Natural killer cell treated with Interleukin-12 subunit alpha and Interleukin-12 subunit beta and Interleukin-15 and Interleukin-18, amount 100 ng/mL, for 72 hours (primary cell): ENCODE measurements at regions not wholly inside any gene's neighbourhood (a gene's known extent, or its start where the extent isn't known, plus 50 kb on each side); places are given as distances from the start of the nearest gene placed in this dataset.

Source experiments
- ATAC-seq, 2 donors: fragments of 150-1000 bp; cut with Tn5 transposase in 1 of 2; sonication (Bioruptor Pico), chemical (Tn5 transposase) in 1 of 2; 2 replicates each; pipeline ENCODE4 v1.10.0; 2021
- DNase-seq: peaks from one replicate; pipeline ENCODE4 v3.0.0; 2022; ENCODE audit warnings: low spot score
- H3K27ac Mint-ChIP-seq, 2 donors: 1 replicate in 1 of 2; 2 replicates in 1 of 2; pipeline ENCODE4 v1.8.0; 2022; ENCODE audit warnings: mixed read lengths in 2 of 2, mild to moderate bottlenecking in 1 of 2, moderate library complexity in 1 of 2
- H3K27me3 Mint-ChIP-seq, 2 donors: 1 replicate in 1 of 2; 2 replicates in 1 of 2; pipeline ENCODE4 v1.8.0; 2022; ENCODE audit warnings: mixed read lengths in 2 of 2
- H3K36me3 Mint-ChIP-seq: one replicate; pipeline ENCODE4 v1.8.0; 2022; ENCODE audit warnings: mixed read lengths
- H3K4me1 Mint-ChIP-seq, 2 donors: 1 replicate in 1 of 2; 2 replicates in 1 of 2; pipeline ENCODE4 v1.8.0; 2022; ENCODE audit warnings: low read depth in 2 of 2, mixed read lengths in 2 of 2, mild to moderate bottlenecking in 1 of 2
- H3K4me3 Mint-ChIP-seq: one replicate; pipeline ENCODE4 v1.8.0; 2022; ENCODE audit warnings: mixed read lengths
- H3K9me3 Mint-ChIP-seq: 2 replicates; pipeline ENCODE4 v1.8.0; 2022; ENCODE audit warnings: mixed read lengths

DNA sequence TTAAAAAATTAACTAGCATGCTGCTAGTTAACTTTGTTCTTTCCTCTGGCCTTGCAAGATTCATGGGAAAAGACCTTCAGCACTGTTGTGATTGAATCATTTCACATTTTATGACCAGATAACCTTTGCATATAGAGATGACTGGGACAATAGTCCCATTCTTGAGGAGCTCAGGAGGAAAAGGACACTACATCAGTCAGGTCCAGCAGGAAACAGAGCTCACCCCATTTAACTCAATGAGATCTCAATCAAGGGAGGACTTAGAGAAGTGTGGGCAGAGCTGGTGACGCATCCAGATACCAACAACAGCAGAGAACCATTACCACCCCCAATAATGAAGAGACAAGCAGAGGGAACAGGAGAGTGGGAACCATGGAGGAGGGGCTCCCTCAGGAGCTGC is 109.4 kb upstream of the GUCA2B start:
- Mint-ChIP-seq H3K4me1 (peaks cover 0 to 4% of the 10 kb centered on the region in 2 donors), H3K27ac (no peak overlapping the region), H3K27me3 (peaks cover 1% of the 10 kb centered on the region in 2 donors), H3K36me3 (no peaks in the 10 kb centered on the region), H3K4me3 (no peak overlapping the region), H3K9me3 (no peaks in the 10 kb centered on the region)
- DNase-seq (no peak), ATAC-seq (no peak)

DNA sequence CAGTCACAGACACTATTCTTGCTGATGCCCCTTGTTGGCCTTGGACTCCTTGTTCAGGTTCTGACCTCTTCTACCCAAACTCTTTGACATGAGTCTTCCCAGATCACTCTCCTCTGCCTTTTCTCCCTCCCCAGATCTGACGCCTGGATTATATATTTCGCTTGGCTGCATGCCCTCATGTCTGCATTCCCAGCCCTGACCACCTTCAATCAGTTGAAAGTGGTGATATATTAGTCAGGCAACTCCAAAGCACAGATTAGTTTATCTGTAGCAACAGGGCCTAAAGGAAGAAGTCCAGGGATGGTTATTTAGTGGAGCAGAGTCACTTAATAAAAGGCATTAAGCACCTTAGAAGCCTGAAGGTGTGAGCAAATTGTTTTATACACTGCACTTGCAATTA is 110.0 kb upstream of the GUCA2B start:
- Mint-ChIP-seq H3K4me1 (peaks cover 0 to 4% of the 10 kb centered on the region in 2 donors), H3K36me3 (no peaks in the 10 kb centered on the region), H3K4me3 (no peak overlapping the region), H3K27ac (no peak overlapping the region), H3K27me3 (no peaks in the 10 kb centered on the region), H3K9me3 (no peaks in the 10 kb centered on the region)
- no peak for DNase-seq
- ATAC-seq: no peak

DNA sequence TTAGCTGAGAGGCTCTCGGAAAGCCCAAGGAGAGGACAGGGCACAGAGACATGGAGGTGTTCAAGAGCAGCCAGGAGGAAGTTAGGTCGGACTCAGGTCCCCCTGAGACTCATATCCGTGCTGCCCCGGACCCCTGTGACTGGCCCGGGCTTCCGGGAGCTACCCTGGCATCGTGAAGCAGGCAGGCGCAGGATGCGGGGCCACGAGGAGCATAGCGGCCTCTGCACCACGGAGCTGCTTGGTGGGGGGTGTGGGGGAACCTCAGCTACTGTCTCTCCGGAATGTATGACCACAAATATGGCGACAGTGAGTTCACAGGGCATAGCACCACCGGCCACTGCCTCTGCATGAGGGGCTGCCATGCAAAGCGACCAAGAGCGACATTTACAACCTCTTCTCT is 112.2 kb upstream of the GUCA2B start:
- Mint-ChIP-seq H3K36me3 (no peaks in the 10 kb centered on the region), H3K27me3 (no peaks in the 10 kb centered on the region), H3K9me3 (no peaks in the 10 kb centered on the region), H3K4me3 (no peak overlapping the region), H3K4me1 (peaks cover 0 to 3% of the 10 kb centered on the region in 2 donors), H3K27ac (no peak overlapping the region)
- DNase-seq (no peak), ATAC-seq (no peak)

DNA sequence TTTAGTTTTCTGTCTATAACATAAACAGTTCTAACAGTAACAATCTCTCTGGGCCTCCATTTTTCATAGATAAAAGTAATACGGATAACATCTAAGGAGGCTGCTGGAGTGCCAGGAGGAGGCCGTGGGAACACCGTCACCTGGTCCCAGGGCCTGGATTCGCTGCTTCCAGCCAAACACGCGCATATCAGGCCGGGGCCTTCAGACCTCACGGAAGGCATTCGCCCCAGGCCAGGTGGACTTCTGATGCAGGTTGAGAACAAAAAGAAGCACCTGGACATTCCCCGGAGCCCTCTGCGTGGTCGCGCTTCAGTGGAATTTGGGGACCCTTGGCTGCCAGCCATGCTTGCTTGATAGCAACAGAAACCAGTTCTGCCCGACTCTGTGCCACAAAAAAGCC is 113.1 kb upstream of the GUCA2B start:
- H3K36me3 Mint-ChIP-seq: no peaks in the 10 kb centered on the region
- DNase-seq (no peak), ATAC-seq (no peak)
- no peak overlapping the region for H3K27ac Mint-ChIP-seq
- H3K4me1 Mint-ChIP-seq: peaks cover 0 to 3% of the 10 kb centered on the region in 2 donors
- no peak overlapping the region for H3K4me3 Mint-ChIP-seq
- no peaks in the 10 kb centered on the region for H3K9me3 Mint-ChIP-seq
- no peaks in the 10 kb centered on the region for H3K27me3 Mint-ChIP-seq

DNA sequence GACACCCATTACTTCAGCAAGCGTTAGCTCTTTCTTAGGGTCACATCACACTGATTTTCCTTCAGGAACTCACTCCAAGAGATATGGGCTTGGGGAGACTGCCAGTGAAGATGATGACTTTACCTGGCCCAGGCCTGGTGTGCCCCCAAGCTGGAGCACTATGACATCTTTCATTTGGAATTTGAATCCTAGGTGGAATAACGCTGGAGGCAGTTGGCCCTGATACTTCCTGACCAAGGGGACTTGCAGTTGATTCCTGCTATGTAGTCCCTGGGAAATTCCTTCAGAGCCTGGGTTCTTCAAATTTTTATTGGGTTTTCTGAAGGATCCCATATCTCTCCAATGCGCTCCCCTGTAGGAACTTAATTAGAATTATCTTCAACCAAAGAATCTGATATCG is 114.9 kb upstream of the GUCA2B start:
- no peak for ATAC-seq
- H3K4me1 Mint-ChIP-seq: peaks cover 18% of the 10 kb centered on the region in 2 donors

DNA sequence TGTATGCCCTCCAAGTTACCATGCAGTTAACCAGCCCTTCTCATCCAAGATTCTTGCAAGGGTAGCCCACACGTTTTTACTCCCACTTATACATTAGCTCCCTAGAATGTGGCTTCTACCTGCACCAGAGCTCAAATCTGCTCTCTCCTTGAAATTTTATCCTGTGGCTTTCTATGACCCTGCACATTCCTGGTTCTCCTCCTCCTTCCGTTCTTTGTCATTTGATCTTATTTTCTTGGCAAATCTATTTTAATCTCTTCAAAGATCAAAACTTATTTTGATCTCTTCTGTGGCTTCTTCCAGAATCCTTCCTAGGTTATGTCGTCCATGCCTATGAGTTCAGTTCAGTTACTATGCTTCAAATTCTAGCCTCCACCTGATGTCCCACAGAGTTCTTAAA is 115.6 kb upstream of the GUCA2B start:
- Mint-ChIP-seq H3K4me3 (no peak overlapping the region), H3K4me1 (peaks cover 25% of the 10 kb centered on the region in 2 donors), H3K27ac (no peak overlapping the region), H3K9me3 (no peaks in the 10 kb centered on the region), H3K36me3 (peaks cover 6% of the 10 kb centered on the region), H3K27me3 (no peaks in the 10 kb centered on the region)
- DNase-seq: no peak
- ATAC-seq: no peak

More for the DNA sequence above, 114.9 kb upstream of the GUCA2B start:
- no peaks in the 10 kb centered on the region for H3K9me3 Mint-ChIP-seq
- H3K27ac Mint-ChIP-seq: no peak overlapping the region
- peaks cover 6% of the 10 kb centered on the region for H3K36me3 Mint-ChIP-seq
- DNase-seq: no peak
- no peaks in the 10 kb centered on the region for H3K27me3 Mint-ChIP-seq
- H3K4me3 Mint-ChIP-seq: no peak overlapping the region

DNA sequence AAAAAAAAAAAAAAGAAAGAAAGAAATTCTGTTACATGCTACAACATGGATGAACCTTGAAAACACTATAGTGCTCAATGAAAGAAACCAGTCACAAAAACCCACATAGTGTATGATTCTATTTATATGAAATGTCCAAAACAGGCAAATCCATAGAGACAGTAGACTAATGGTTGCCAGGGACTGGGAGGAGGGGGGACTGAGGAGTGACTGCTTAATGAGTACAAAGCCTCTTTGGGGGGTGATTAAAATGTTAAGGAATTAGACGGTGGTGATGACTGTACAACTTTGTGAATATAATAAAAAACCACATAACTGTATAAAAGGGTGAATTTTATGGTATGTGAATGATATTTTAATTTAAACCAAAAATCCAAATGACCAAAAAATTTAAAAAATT is 116.0 kb upstream of the GUCA2B start:
- Mint-ChIP-seq H3K36me3 (peaks cover 6% of the 10 kb centered on the region), H3K4me1 (peaks cover 27 to 29% of the 10 kb centered on the region in 2 donors), H3K4me3 (no peak overlapping the region), H3K27ac (no peak overlapping the region), H3K27me3 (no peaks in the 10 kb centered on the region), H3K9me3 (no peaks in the 10 kb centered on the region)
- ATAC-seq: no peak
- DNase-seq: no peak

DNA sequence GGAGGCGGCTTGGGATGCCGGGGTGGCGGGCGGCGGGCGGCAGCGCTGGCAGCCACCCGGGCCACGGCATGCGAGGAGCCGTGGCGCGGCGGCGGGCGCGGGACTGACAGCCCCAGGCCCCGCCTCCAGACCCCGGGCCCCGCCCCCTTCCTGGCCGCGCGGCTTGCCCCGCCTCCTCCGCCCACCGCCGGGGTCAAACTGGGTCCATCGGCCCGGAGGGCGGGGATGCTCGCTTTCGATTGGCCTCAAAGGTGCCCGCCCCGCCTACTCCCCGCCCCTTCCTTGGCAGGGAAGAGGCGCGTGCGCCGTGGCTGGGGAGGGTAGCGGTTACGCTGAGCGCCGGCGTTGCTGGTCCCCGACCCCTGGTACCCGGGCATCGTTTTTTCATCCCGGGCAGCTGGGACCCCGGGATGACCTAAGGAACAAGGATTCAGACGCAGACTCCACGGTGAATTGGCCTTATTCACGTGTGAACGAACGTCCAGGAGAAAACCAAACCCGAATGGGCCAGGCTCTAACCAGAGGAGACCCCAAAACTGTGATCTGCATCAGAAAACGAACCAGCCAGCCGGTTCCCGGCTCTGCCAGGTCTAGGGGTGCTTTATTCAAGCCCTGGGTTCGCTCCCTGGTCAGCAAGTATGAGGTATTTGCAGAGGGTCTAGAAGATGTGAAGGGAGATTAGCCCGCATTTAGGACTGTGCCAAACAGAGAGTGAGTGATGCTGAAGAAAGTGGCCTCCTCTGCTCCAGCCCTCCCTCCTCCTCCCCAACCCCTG is 117.2 kb upstream of the GUCA2B start:
- DNase-seq: peak; percentile 97
- peak; percentile 96 to 98 for ATAC-seq
- Mint-ChIP-seq H3K27me3 (no peaks in the 10 kb centered on the region), H3K4me1 (peaks cover 37 to 38% of the 10 kb centered on the region in 2 donors), H3K27ac (peak overlapping the region; percentile 15 to 16), H3K36me3 (peaks cover 6% of the 10 kb centered on the region), H3K9me3 (no peaks in the 10 kb centered on the region), H3K4me3 (peak overlapping the region; percentile 68)

DNA sequence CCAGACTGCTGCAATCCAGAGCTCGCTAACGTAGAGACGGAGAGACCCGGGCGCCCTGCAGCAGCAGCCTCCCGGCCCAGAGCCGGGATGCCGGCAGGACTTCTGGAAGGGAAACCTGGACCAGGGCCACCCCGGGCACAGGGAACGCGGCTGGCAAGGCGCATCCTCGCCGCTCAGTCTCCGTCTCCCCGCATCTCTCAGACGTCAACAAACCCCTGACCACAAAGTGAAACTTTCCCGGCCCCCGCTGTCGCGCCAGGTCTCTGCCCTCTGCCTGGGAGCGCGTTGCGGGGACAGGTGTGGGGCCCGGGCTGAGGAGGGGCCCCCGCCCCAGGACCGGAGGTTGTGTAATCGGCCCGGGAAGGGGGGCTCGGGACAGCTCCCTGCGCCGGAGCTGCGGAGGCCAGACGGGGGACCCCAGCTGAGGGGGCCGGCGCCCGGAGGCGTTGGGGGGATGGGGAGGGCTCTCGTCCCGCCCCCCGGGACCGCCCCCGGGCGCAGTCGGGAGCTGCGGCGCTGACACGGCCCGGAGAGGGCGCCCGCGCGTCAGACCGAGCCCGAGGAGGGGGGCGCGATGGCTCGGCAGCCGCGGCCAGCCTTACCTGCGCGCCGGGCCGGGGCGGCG is 116.6 kb upstream of the HIVEP3 start:
- H3K27ac Mint-ChIP-seq: peak overlapping the region; percentile 63 to 74
- H3K27me3 Mint-ChIP-seq: no peaks in the 10 kb centered on the region
- H3K9me3 Mint-ChIP-seq: no peaks in the 10 kb centered on the region
- peak; percentile 74 for DNase-seq
- peak; percentile 86 to 88 for ATAC-seq
- H3K4me3 Mint-ChIP-seq: peak overlapping the region; percentile 96
- peaks cover 6% of the 10 kb centered on the region for H3K36me3 Mint-ChIP-seq
- peaks cover 39 to 42% of the 10 kb centered on the region in 2 donors for H3K4me1 Mint-ChIP-seq

DNA sequence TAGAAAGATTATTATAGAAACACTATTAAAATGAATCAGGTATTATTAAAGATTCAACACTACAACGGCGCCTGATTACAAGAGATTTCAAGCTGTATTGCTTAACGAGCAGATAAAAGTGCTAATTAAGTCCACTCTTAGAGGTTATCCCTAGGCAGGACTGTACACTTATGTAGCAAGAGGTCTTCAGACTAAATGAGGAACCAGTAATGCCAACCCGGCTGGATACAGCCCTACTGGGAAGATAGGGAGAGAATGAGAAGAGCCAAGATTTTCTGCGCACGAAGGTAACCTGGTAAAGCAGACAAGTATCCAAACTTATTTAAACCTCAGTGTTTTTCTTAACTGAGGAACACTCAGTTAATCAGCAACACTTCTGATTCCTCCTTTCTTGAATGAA is 115.7 kb upstream of the HIVEP3 start:
- no peaks in the 10 kb centered on the region for H3K27me3 Mint-ChIP-seq
- peaks cover 6% of the 10 kb centered on the region for H3K36me3 Mint-ChIP-seq
- no peak for DNase-seq
- H3K27ac Mint-ChIP-seq: peak overlapping the region; percentile 63 to 74
- peaks cover 39 to 46% of the 10 kb centered on the region in 2 donors for H3K4me1 Mint-ChIP-seq
- H3K4me3 Mint-ChIP-seq: peak overlapping the region; percentile 96
- no peak for ATAC-seq
- no peaks in the 10 kb centered on the region for H3K9me3 Mint-ChIP-seq

DNA sequence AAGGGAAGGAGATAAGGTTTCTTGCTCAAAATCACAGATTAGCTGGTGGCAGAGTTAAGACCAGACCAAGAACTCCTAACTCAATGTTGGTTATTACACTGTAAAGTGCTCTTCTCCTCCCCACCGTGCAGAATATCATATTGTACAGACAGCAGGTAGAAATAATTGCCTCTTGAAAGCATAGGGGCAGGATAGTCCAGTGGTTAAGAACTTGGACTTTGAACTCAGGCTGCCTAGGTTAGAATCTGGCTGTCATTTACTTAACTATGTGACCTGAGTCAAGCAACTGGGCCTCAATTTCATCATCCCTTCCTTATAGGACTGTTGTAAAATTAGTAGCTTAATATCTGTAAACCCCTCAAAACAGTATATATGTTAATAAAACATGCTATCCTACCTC is 114.9 kb upstream of the HIVEP3 start:
- ATAC-seq (no peak), DNase-seq (no peak)
- peak overlapping the region in 1 of 2 donors; percentile 74 for H3K27ac Mint-ChIP-seq
- H3K4me3 Mint-ChIP-seq: peak overlapping the region; percentile 96
- H3K9me3 Mint-ChIP-seq: no peaks in the 10 kb centered on the region
- peaks cover 47 to 53% of the 10 kb centered on the region in 2 donors for H3K4me1 Mint-ChIP-seq
- no peaks in the 10 kb centered on the region for H3K27me3 Mint-ChIP-seq
- peaks cover 6% of the 10 kb centered on the region for H3K36me3 Mint-ChIP-seq

DNA sequence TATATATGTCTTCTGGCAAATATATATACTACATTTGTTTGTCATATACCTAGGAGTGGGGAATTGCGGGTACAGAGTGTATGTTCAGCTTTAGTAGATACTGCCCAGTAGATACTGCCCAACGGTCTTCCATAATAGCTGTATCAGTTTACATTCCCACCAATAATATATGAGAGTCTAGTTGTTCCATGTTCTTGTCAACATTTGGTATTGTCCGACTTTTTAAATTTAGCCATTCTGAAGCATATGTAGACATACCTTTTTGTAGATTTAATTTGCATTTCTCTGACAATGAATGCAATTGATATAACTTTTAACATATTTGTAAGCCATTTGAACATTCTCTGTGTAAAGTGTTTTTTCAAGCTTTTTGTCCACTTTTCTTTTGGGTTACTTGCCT is 99.0 kb upstream of the HIVEP3 start:
- Mint-ChIP-seq H3K27ac (peak overlapping the region in 1 of 2 donors; percentile 31), H3K4me1 (peaks cover 55 to 66% of the 10 kb centered on the region in 2 donors), H3K27me3 (no peaks in the 10 kb centered on the region), H3K9me3 (peaks cover 4% of the 10 kb centered on the region), H3K36me3 (peaks cover 20% of the 10 kb centered on the region), H3K4me3 (peak overlapping the region; percentile 53)
- ATAC-seq: no peak
- DNase-seq: no peak

DNA sequence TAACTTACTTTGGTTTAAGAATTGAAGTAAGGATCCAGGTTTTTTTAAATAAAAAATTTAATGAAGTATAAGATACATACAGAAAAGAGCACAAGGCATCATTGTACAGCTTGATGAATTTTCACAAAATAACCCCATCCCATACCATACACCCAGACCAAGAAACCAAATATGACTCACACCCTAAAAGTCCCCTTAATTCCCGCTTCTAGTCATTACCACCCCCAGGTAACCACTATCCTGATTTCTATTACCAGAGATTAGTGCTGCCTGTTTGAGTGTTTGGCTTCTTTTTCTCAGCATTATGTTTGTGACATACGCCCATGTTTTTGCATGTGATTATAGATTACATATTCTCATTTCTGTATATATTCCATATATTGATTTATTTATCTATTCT is 98.5 kb upstream of the HIVEP3 start:
- peak overlapping the region in 1 of 2 donors; percentile 31 for H3K27ac Mint-ChIP-seq
- DNase-seq (no peak), ATAC-seq (peak; percentile 92 to 93)
- H3K27me3 Mint-ChIP-seq: no peaks in the 10 kb centered on the region
- peaks cover 4% of the 10 kb centered on the region for H3K9me3 Mint-ChIP-seq
- peak overlapping the region; percentile 53 for H3K4me3 Mint-ChIP-seq
- peaks cover 20% of the 10 kb centered on the region for H3K36me3 Mint-ChIP-seq
- peaks cover 58 to 65% of the 10 kb centered on the region in 2 donors for H3K4me1 Mint-ChIP-seq

DNA sequence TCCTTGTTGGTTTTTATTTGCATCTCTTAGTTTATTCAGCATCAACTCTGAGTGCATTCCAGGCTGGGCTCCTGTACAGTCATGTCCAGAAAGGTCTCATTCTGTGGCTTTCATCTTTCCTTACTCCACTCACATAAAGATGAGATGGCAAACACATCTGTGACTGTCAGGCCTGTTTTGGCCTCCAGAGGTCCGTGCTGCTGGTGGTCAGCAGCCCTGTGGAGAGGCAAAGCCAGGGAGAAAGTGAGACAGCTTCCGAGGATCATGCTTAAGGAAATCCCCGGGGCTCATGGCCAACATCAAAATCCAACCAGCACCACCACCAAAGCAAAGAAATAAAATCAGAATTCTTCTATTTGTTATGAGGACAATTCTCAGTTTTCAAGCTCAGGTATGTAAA is 96.1 kb upstream of the HIVEP3 start:
- Mint-ChIP-seq H3K36me3 (peaks cover 18% of the 10 kb centered on the region), H3K27ac (peak overlapping the region; percentile 29 to 61), H3K9me3 (peaks cover 5% of the 10 kb centered on the region), H3K4me1 (peaks cover 68 to 72% of the 10 kb centered on the region in 2 donors), H3K27me3 (no peaks in the 10 kb centered on the region), H3K4me3 (peak overlapping the region; percentile 10)
- DNase-seq (no peak), ATAC-seq (no peak)
